Stomach (tissue), 4 donors: ENCODE measurements at regions not wholly inside any gene's neighbourhood (a gene's known extent, or its start where the extent isn't known, plus 50 kb on each side); places are given as distances from the start of the nearest gene placed in this dataset.

Experiments used
- CTCF ChIP-seq, 7 experiments: fragments of 450-650 bp in 4 of 7; fragments of 200-600 bp in 3 of 7; sonication (generic) in 3 of 7; IDR thresholded peaks; one replicate each; pipeline ENCODE4 v1.5.1; 2016 to 2019; ENCODE audit warnings: antibody characterized with exemption in 7 of 7, control low read depth in 2 of 7, mild to moderate bottlenecking in 1 of 7
- EP300 ChIP-seq: sonication (generic); formaldehyde crosslinking; IDR thresholded peaks from one replicate; pipeline ENCODE4 v1.6.1; 2017; ENCODE audit warnings: antibody characterized with exemption
- POLR2A ChIP-seq, 4 donors: fragments of 450-650 bp; IDR thresholded peaks; one replicate each; pipeline ENCODE4 v1.6.1; 2016; ENCODE audit warnings: antibody characterized with exemption in 4 of 4, control low read depth in 2 of 4, mild to moderate bottlenecking in 1 of 4, moderate library complexity in 1 of 4
- POLR2AphosphoS5 ChIP-seq, 3 donors: sonication (generic); formaldehyde crosslinking; IDR thresholded peaks; one replicate each; pipeline ENCODE4 v1.6.1; 2016; ENCODE audit warnings: antibody characterized with exemption in 3 of 3

GRCh38 chr5:130652176-130652575 lies 512.9 kb downstream of the HINT1 start:
- TF ChIP-seq POLR2A (IDR thresholded peaks at IDR 0.05) (no peak), CTCF (IDR thresholded peaks at IDR 0.05) (no peak), EP300 (no peak), POLR2AphosphoS5 (IDR thresholded peaks at IDR 0.05) (no peak)
